ENCODE measurements at regions not wholly inside any gene's neighbourhood (a gene's known extent, or its start where the extent isn't known, plus 50 kb on each side); places are given as distances from the start of the nearest gene placed in this dataset.

- Histone ChIP-seq H4K20me1 (no peaks in the 10 kb centered on the region), H3K27ac (peak overlapping the region in 1 of 11 experiments; percentile 19; a peak in 1 of 22 replicates), H3K36me3 (no peaks in the 10 kb centered on the region), H3K9ac (no peak overlapping the region; a peak in 1 of 22 replicates), H3K4me3 (no peak overlapping the region), H3K9me3 (replicated peaks in 1 of 11) (peaks cover 11 to 33% (median 28%) of the 10 kb centered on the region in 11 experiments; a peak in 20 of 22 replicates), H3K4me1 (peaks cover 0 to 40% (median 24%) of the 10 kb centered on the region in 10 experiments; a peak in 19 of 20 replicates), H3K4me2 (peak overlapping the region; percentile 6 to 64 (median 47); a peak in 18 of 22 replicates), H3K27me3 (no peaks in the 10 kb centered on the region)
- no peak for TF ChIP-seq Cebpa-rat (IDR thresholded peaks at IDR 0.05)
Measured at GRCh38 chr3:11089931-11090330, 64.4 kb upstream of the HRH1 start.

- Histone ChIP-seq H3K27ac (no peak overlapping the region), H3K36me3 (no peaks in the 10 kb centered on the region), H3K9me3 (replicated peaks in 1 of 11) (peaks cover 11 to 34% (median 28%) of the 10 kb centered on the region in 11 experiments; a peak in 20 of 22 replicates), H3K4me2 (no peak overlapping the region), H3K4me3 (no peak overlapping the region), H3K9ac (no peak overlapping the region), H4K20me1 (no peaks in the 10 kb centered on the region), H3K27me3 (no peaks in the 10 kb centered on the region), H3K4me1 (peaks cover 6 to 40% (median 28%) of the 10 kb centered on the region in 10 experiments)
- no peak for TF ChIP-seq Cebpa-rat (IDR thresholded peaks at IDR 0.05)
Measured at GRCh38 chr3:11090551-11090950, 63.7 kb upstream of the HRH1 start.

GRCh38 chr3:11091088-11091590 lies 63.2 kb upstream of the HRH1 start:
- H3K36me3 ChIP-seq, result no peaks in the 10 kb centered on the region
- no peak overlapping the region for H3K9ac ChIP-seq
- H4K20me1 ChIP-seq, result no peaks in the 10 kb centered on the region
- no peak overlapping the region for H3K4me2 ChIP-seq
- no peak overlapping the region for H3K4me3 ChIP-seq
- peaks cover 12 to 40% (median 31%) of the 10 kb centered on the region in 10 experiments for H3K4me1 ChIP-seq
- H3K27ac ChIP-seq, result no peak overlapping the region
- no peaks in the 10 kb centered on the region for H3K27me3 ChIP-seq
- TF ChIP-seq Cebpa-rat (IDR thresholded peaks at IDR 0.05), result no peak
- H3K9me3 ChIP-seq (replicated peaks in 1 of 11), result peaks cover 11 to 34% (median 28%) of the 10 kb centered on the region in 11 experiments; a peak in 20 of 22 replicates

- TF ChIP-seq Cebpa-rat (IDR thresholded peaks at IDR 0.05), result no peak
- peaks cover 19 to 45% (median 36%) of the 10 kb centered on the region in 10 experiments for H3K4me1 ChIP-seq
- no peak overlapping the region for H3K27ac ChIP-seq
- H3K36me3 ChIP-seq, result no peaks in the 10 kb centered on the region
- H4K20me1 ChIP-seq, result no peaks in the 10 kb centered on the region
- H3K9me3 ChIP-seq (replicated peaks in 1 of 11), result peaks cover 11 to 34% (median 28%) of the 10 kb centered on the region in 11 experiments; a peak in 20 of 22 replicates
- no peak overlapping the region for H3K4me3 ChIP-seq
- no peak overlapping the region for H3K9ac ChIP-seq
- no peak overlapping the region for H3K4me2 ChIP-seq
- H3K27me3 ChIP-seq, result no peaks in the 10 kb centered on the region
Measured at GRCh38 chr3:11091791-11092190, 62.5 kb upstream of the HRH1 start.

GRCh38 chr3:11093823-11094340 lies 60.4 kb upstream of the HRH1 start:
- Histone ChIP-seq H4K20me1 (no peaks in the 10 kb centered on the region), H3K9me3 (replicated peaks in 1 of 11) (peaks cover 11 to 34% (median 28%) of the 10 kb centered on the region in 11 experiments; a peak in 20 of 22 replicates), H3K4me1 (peaks cover 31 to 51% (median 46%) of the 10 kb centered on the region in 10 experiments), H3K27ac (peak overlapping the region in 1 of 11 experiments; percentile 15; a peak in 1 of 22 replicates), H3K4me2 (no peak overlapping the region), H3K36me3 (no peaks in the 10 kb centered on the region), H3K27me3 (no peaks in the 10 kb centered on the region), H3K4me3 (no peak overlapping the region), H3K9ac (no peak overlapping the region)
- no peak for TF ChIP-seq Cebpa-rat (IDR thresholded peaks at IDR 0.05)

GRCh38 chr3:11095932-11096265 lies 58.4 kb upstream of the HRH1 start:
- peak overlapping the region in 5 of 10 experiments; percentile 27 to 63 (median 47); a peak in 6 of 20 replicates for H3K4me3 ChIP-seq
- H3K4me2 ChIP-seq, result peak overlapping the region; percentile 75 to 96 (median 86)
- H3K27ac ChIP-seq, result peak overlapping the region in 9 of 11 experiments; percentile 72 to 84 (median 78); a peak in 17 of 22 replicates

GRCh38 chr3:11096266-11097139 lies 57.8 kb upstream of the HRH1 start:
- TF ChIP-seq Cebpa-rat (IDR thresholded peaks at IDR 0.05), result peak in 4 of 11 experiments; percentile 12 to 92 (median 26); a peak in 3 of 22 replicates
- H3K9ac ChIP-seq, result peak overlapping the region; percentile 60 to 78 (median 69); a peak in 21 of 22 replicates
- peaks cover 11 to 34% (median 28%) of the 10 kb centered on the region in 11 experiments; a peak in 20 of 22 replicates for H3K9me3 ChIP-seq (replicated peaks in 1 of 11)
- H3K36me3 ChIP-seq, result no peaks in the 10 kb centered on the region
- peak overlapping the region in 10 of 11 experiments; percentile 43 to 84 (median 76); a peak in 20 of 22 replicates for H3K27ac ChIP-seq
- peak overlapping the region; percentile 3 to 63 (median 38); a peak in 15 of 20 replicates for H3K4me3 ChIP-seq
- peaks cover 31 to 41% (median 35%) of the 10 kb centered on the region in 10 experiments for H3K4me1 ChIP-seq
- H4K20me1 ChIP-seq, result no peaks in the 10 kb centered on the region
- peak overlapping the region; percentile 75 to 96 (median 86) for H3K4me2 ChIP-seq
- no peaks in the 10 kb centered on the region for H3K27me3 ChIP-seq

More at GRCh38 chr3:11095932-11096265, 58.4 kb upstream of the HRH1 start:
- no peak for TF ChIP-seq Cebpa-rat (IDR thresholded peaks at IDR 0.05)
- Histone ChIP-seq H3K9me3 (replicated peaks in 1 of 11) (peaks cover 11 to 34% (median 28%) of the 10 kb centered on the region in 11 experiments; a peak in 20 of 22 replicates), H3K9ac (peak overlapping the region in 7 of 11 experiments; percentile 61 to 77 (median 69); a peak in 14 of 22 replicates), H3K4me1 (peaks cover 31 to 41% (median 35%) of the 10 kb centered on the region in 10 experiments), H3K27me3 (no peaks in the 10 kb centered on the region), H3K36me3 (no peaks in the 10 kb centered on the region), H4K20me1 (no peaks in the 10 kb centered on the region)

GRCh38 chr3:11099306-11099705 lies 55.0 kb upstream of the HRH1 start:
- Histone ChIP-seq H3K9ac (no peak overlapping the region), H3K9me3 (replicated peaks in 1 of 11) (peaks cover 26 to 35% (median 29%) of the 10 kb centered on the region in 11 experiments), H4K20me1 (no peaks in the 10 kb centered on the region), H3K4me1 (peaks cover 31 to 41% (median 35%) of the 10 kb centered on the region in 10 experiments), H3K4me3 (no peak overlapping the region), H3K27ac (no peak overlapping the region), H3K27me3 (no peaks in the 10 kb centered on the region), H3K36me3 (no peaks in the 10 kb centered on the region), H3K4me2 (peak overlapping the region in 5 of 11 experiments; percentile 10 to 38 (median 20); a peak in 5 of 22 replicates)
- TF ChIP-seq Cebpa-rat (IDR thresholded peaks at IDR 0.05), result no peak

Data from BLaER1 treated with 17β-estradiol and CSF1 and Interleukin-3, amounts not matched to agents 10 nM and 100 nM (cell line).